A549 (cell line): ENCODE measurements at regions not wholly inside any gene's neighbourhood (a gene's known extent, or its start where the extent isn't known, plus 50 kb on each side); places are given as distances from the start of the nearest gene placed in this dataset.

Experiments used
- POLR2A ChIP-seq: IDR thresholded peaks from 2 replicates; pipeline ENCODE4 v1.6.1; 2012; ENCODE audit warnings: mild to moderate bottlenecking, low read length
- ZFP36 ChIP-seq: fragments of 450-650 bp; IDR thresholded peaks from 2 replicates; pipeline ENCODE4 v1.6.1; 2014; ENCODE audit warnings: borderline replicate concordance; ENCODE audit not compliant: partially characterized antibody
- TF ChIP-seq, protein P1 (sequence below): fragments of >200 bp; sonication (Bioruptor Twin); formaldehyde crosslinking; IDR thresholded peaks from 3 replicates; pipeline ENCODE4 v1.5.1; 2016

DNA sequence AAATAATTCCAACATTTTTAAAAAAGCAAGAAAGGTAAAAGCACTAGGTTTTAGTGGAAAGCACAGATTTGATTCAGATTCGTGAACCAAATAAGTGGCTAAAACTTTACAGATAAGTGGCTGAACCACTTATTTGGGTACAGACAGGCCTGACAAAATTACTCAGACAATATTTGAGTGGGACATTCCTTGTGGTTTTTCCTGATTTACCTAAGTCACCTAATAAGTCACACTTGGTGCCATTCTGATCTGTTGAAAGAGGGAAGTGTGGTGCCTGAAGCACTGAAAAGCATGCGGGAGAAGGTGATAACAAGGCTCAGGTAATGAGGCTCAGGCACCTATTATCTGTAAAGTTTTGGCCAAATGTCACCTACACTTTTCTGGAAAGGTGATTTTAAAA, 81.6 kb upstream of the CD55 start:
- TF ChIP-seq POLR2A (no peak), ZFP36 (no peak)
- TF ChIP-seq, protein P1, sequence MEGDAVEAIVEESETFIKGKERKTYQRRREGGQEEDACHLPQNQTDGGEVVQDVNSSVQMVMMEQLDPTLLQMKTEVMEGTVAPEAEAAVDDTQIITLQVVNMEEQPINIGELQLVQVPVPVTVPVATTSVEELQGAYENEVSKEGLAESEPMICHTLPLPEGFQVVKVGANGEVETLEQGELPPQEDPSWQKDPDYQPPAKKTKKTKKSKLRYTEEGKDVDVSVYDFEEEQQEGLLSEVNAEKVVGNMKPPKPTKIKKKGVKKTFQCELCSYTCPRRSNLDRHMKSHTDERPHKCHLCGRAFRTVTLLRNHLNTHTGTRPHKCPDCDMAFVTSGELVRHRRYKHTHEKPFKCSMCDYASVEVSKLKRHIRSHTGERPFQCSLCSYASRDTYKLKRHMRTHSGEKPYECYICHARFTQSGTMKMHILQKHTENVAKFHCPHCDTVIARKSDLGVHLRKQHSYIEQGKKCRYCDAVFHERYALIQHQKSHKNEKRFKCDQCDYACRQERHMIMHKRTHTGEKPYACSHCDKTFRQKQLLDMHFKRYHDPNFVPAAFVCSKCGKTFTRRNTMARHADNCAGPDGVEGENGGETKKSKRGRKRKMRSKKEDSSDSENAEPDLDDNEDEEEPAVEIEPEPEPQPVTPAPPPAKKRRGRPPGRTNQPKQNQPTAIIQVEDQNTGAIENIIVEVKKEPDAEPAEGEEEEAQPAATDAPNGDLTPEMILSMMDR = no peak
